ENCODE measurements at regions not wholly inside any gene's neighbourhood (a gene's known extent, or its start where the extent isn't known, plus 50 kb on each side); places are given as distances from the start of the nearest gene placed in this dataset.

DNA sequence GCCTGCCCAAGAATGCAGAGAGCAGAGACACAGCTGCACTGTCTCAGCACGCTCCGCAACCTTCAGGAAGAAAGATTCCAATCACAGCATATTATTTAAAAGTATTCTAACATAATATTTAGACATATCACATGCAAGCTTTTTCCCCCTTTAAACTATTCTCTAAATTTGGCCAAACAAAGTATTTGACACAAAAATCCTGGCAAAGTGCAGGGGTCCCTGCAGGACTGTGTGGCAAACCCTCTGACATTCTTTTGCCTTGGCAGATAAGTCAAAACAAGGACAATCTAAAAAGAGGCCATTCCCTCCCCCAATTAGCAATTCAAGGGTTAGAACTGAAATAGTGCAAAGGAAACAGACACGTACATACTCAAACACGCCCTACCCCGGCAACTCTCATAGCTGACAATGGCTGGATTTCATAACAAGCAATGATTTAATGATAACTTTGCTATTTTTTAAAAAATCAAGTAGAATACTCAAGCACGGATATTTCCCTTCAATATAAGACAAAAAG is 225.3 kb downstream of the MRPL39 start:
- TF ChIP-seq POLR2AphosphoS5 (IDR thresholded peaks at IDR 0.05) (no peak), CTCF (IDR thresholded peaks at IDR 0.05) (no peak)
